HepG2 (cell line): ENCODE measurements at regions not wholly inside any gene's neighbourhood (a gene's known extent, or its start where the extent isn't known, plus 50 kb on each side); places are given as distances from the start of the nearest gene placed in this dataset.

Experiments
- ATAC-seq: fragments of 200-7000 bp; cut with Tn5 transposase; 3 replicates; pipeline ENCODE4 v1.9.1; 2020; ENCODE audit warnings: mild to moderate bottlenecking, moderate library complexity
- BruUV-seq: library from RNA; stranded (reverse); fragments of 400-500 nt; replicated peaks from 2 replicates; lab custom pipeline; 2021; lab: Mats Ljungman, UMichigan
- CTCF ChIA-PET: fragments of 300-600 bp; formaldehyde crosslinking; extraction: SDS; loops from one replicate; lab custom pipeline; 2021; ENCODE audit warnings: low total read pairs, inconsistent platforms, low intra/inter-chr PET ratio; lab: Yijun Ruan, JAX
- POLR2A ChIA-PET: fragments of 350-600 bp; sonication (Branson Sonifier 250); formaldehyde crosslinking; loops from one replicate; lab custom pipeline; 2020; ENCODE audit warnings: antibody characterized with exemption, inconsistent platforms; lab: Yijun Ruan, JAX
- DNase-seq: peaks from one replicate; pipeline ENCODE4 v3.0.0-alpha.2; 2015; ENCODE audit warnings: low spot score
- FAIRE-seq: peaks from 3 replicates; lab custom pipeline; 2011; peaks lifted over from hg19 to GRCh38; lab: Jason Lieb, UNC
- H2AFZ ChIP-seq: one replicate; pipeline ENCODE4 v1.6.1; 2011; ENCODE audit warnings: low read length, inconsistent platforms
- H3K27ac ChIP-seq: fragments of 300-600 bp; 3 replicates; pipeline ENCODE4 v1.8.0; 2011; ENCODE audit warnings: mixed run types, mild to moderate bottlenecking, mixed read lengths, low read length, inconsistent platforms; ENCODE audit not compliant: insufficient read depth; ENCODE audit errors: extremely low read length
- H3K27me3 ChIP-seq, 2 experiments: fragments of 200-600 bp in 1 of 2; 2 replicates in 1 of 2; 3 replicates in 1 of 2; pipeline versions ENCODE4 v1.6.0 to v1.8.0; 2011; ENCODE audit warnings: low read length in 2 of 2, mild to moderate bottlenecking in 2 of 2, moderate library complexity in 2 of 2, inconsistent platforms in 1 of 2; ENCODE audit not compliant: insufficient read depth in 2 of 2, control insufficient read depth in 1 of 2
- H3K36me3 ChIP-seq, 2 experiments: fragments of 200-600 bp in 1 of 2; replicated peaks in 1 of 2; 2 replicates in 1 of 2; 3 replicates in 1 of 2; pipeline versions ENCODE4 v1.5.1 to v1.8.0; 2011; ENCODE audit warnings: low read length in 2 of 2, inconsistent platforms in 1 of 2; ENCODE audit not compliant: insufficient read depth in 2 of 2, control insufficient read depth in 1 of 2
- H3K4me1 ChIP-seq: 2 replicates; pipeline ENCODE4 v1.5.1; 2012; ENCODE audit warnings: low read length, inconsistent platforms; ENCODE audit not compliant: insufficient read depth
- H3K4me2 ChIP-seq: 2 replicates; pipeline ENCODE4 v1.6.0; 2011; ENCODE audit warnings: low read depth, low read length, inconsistent platforms
- H3K4me3 ChIP-seq, 3 experiments: fragments of 200-600 bp in 1 of 3; sonication (generic), shearing (Covaris generic) in 1 of 3; replicated peaks in 1 of 3; 2 replicates each; pipeline ENCODE4 v1.5.1; 2011 to 2016; ENCODE audit warnings: low read length in 3 of 3, inconsistent platforms in 2 of 3, low read depth in 2 of 3, mild to moderate bottlenecking in 2 of 3, control low read depth in 1 of 3, mixed read lengths in 1 of 3; ENCODE audit not compliant: insufficient read depth in 1 of 3
- H3K79me2 ChIP-seq: one replicate; pipeline ENCODE4 v1.6.1; 2011; ENCODE audit warnings: low read length, inconsistent platforms; ENCODE audit not compliant: insufficient read depth
- H3K9ac ChIP-seq: 2 replicates; pipeline ENCODE4 v1.6.0; 2011; ENCODE audit warnings: mild to moderate bottlenecking, low read depth, low read length, inconsistent platforms; ENCODE audit not compliant: insufficient read depth
- H3K9me3 ChIP-seq: 2 replicates; pipeline ENCODE4 v1.5.1; 2012; ENCODE audit warnings: mild to moderate bottlenecking, low read length
- H4K20me1 ChIP-seq: 2 replicates; pipeline ENCODE4 v1.6.0; 2011; ENCODE audit warnings: inconsistent platforms, mild to moderate bottlenecking, low read length, moderate library complexity; ENCODE audit not compliant: insufficient read depth
- ARID4A ChIP-seq: sonication (generic); formaldehyde crosslinking; IDR thresholded peaks from 2 replicates; pipeline ENCODE4 v1.5.0; 2020; ENCODE audit warnings: mild to moderate bottlenecking, missing genetic modification reagents, borderline replicate concordance
- MEF2D ChIP-seq: sonication (generic); formaldehyde crosslinking; IDR thresholded peaks from 2 replicates; pipeline ENCODE4 v1.5.1; 2020; ENCODE audit warnings: mild to moderate bottlenecking, missing genetic modification reagents
- NFYC ChIP-seq: IDR thresholded peaks from 2 replicates; pipeline ENCODE4 v1.6.1; 2016; ENCODE audit warnings: missing genetic modification reagents, missing compliant biosample characterization
- POLR2A ChIP-seq, 2 experiments: IDR thresholded peaks; 2 replicates each; pipeline ENCODE4 v1.6.1; 2011; ENCODE audit warnings: low read depth in 2 of 2, low read length in 2 of 2, mild to moderate bottlenecking in 1 of 2, moderate library complexity in 1 of 2; ENCODE audit not compliant: insufficient read depth in 1 of 2
- RXRB ChIP-seq: IDR thresholded peaks from 2 replicates; pipeline ENCODE4 v1.6.1; 2016; ENCODE audit warnings: borderline replicate concordance, missing genetic modification reagents, missing compliant biosample characterization
- ZBED4 ChIP-seq: sonication (generic); formaldehyde crosslinking; IDR thresholded peaks from 2 replicates; pipeline ENCODE4 v1.4.0; 2020; ENCODE audit warnings: missing genetic modification reagents, borderline replicate concordance
- ZHX2 ChIP-seq, 2 experiments: sonication (generic) in 1 of 2; formaldehyde crosslinking in 1 of 2; IDR thresholded peaks; 2 replicates each; pipeline versions ENCODE4 v1.6.1 to v1.9.0; 2014 to 2022; ENCODE audit warnings: antibody characterized with exemption in 1 of 2, borderline replicate concordance in 1 of 2, inconsistent platforms in 1 of 2, low read depth in 1 of 2, missing genetic modification reagents in 1 of 2
- ZNF598 ChIP-seq: sonication (generic); formaldehyde crosslinking; IDR thresholded peaks from 2 replicates; pipeline ENCODE4 v1.5.1; 2020; ENCODE audit warnings: mild to moderate bottlenecking, missing genetic modification reagents, borderline replicate concordance
- ZNF703 ChIP-seq: sonication (generic); formaldehyde crosslinking; IDR thresholded peaks from 2 replicates; pipeline ENCODE4 v1.5.1; 2020; ENCODE audit warnings: missing genetic modification reagents, mild to moderate bottlenecking, moderate library complexity, borderline replicate concordance
- ZNF761 ChIP-seq: sonication (generic); formaldehyde crosslinking; conservative IDR thresholded peaks from 2 replicates; pipeline ENCODE4 v1.4.0; 2020; ENCODE audit warnings: mild to moderate bottlenecking, missing genetic modification reagents
- ZNF816 ChIP-seq: sonication (generic); formaldehyde crosslinking; IDR thresholded peaks from 2 replicates; pipeline ENCODE4 v1.8.0; 2022; ENCODE audit warnings: missing genetic modification reagents, mild to moderate bottlenecking, borderline replicate concordance
- WGBS: methylation state at CpG from one replicate; pipeline ENCODE4 v1.1.6; 2017; ENCODE audit warnings: low lambda C conversion rate; 5-methylcytosine and 5-hydroxymethylcytosine counted together
- in situ Hi-C: cut with HindIII; loops from 2 replicates; pipeline ENCODE4 v1.10.0; 2017; ENCODE audit warnings: low pct_unique_long_range_greater_than_20kb; ENCODE audit not compliant: extremely low pct_ligation_motif_present
- intact Hi-C: fragments of 100-400 bp; cut with micrococcal nuclease; formaldehyde crosslinking; loops from one replicate; pipeline ENCODE4 v1.10.0; 2022; ENCODE audit not compliant: unreplicated experiment

- ATAC-seq (no peak), DNase-seq (no peak), FAIRE-seq (no peak)
- intact Hi-C loops, result no loop called here
- 10% methylated on average over 3 of the region's 3 CpGs for WGBS
- Histone ChIP-seq H3K4me3 (no peak overlapping the region), H3K4me1 (no peaks in the 10 kb centered on the region), H3K36me3 (no peaks in the 10 kb centered on the region), H3K79me2 (no peaks in the 10 kb centered on the region), H2AFZ (no peak overlapping the region), H3K9ac (no peak overlapping the region), H3K27me3 (no peaks in the 10 kb centered on the region), H3K4me2 (no peak overlapping the region), H4K20me1 (no peaks in the 10 kb centered on the region), H3K9me3 (no peaks in the 10 kb centered on the region), H3K27ac (no peak overlapping the region)
- in situ Hi-C loops, result no loop called here
- no TSS peak for BruUV-seq
- ChIA-PET POLR2A (no interaction called here), CTCF (no interaction called here)
- TF ChIP-seq ARID4A (no peak), RXRB (CRISPR knock-in tag) (no peak), POLR2A (IDR thresholded peaks at IDR 0.05; ENCODE audit: insufficient read depth in 1 of 2, low read depth in 2 of 2, low read length in 2 of 2) (no peak), ZHX2 (IDR thresholded peaks at IDR 0.05; ENCODE audit: low read depth) (no peak), ZHX2 (CRISPR knock-in tag; IDR thresholded peaks at IDR 0.05; ENCODE audit: borderline replicate concordance) (no peak), ZBED4 (CRISPR knock-in tag) (no peak), NFYC (CRISPR knock-in tag) (no peak), ZNF816 (CRISPR knock-in tag) (no peak), ZNF598 (CRISPR knock-in tag) (no peak), MEF2D (CRISPR knock-in tag) (no peak), ZNF761 (no peak), ZNF703 (CRISPR knock-in tag) (no peak)
Observed at GRCh38 chr11:23604966-23605365, 744.7 kb upstream of the CCDC179 start.
